H9 (cell line): ENCODE measurements at regions not wholly inside any gene's neighbourhood (a gene's known extent, or its start where the extent isn't known, plus 50 kb on each side); places are given as distances from the start of the nearest gene placed in this dataset.

Experiments used
- DNase-seq: peaks from one replicate; pipeline ENCODE4 v3.0.0-alpha.2; 2017
- H2AFZ ChIP-seq: one replicate; pipeline ENCODE4 v1.6.1; 2013; ENCODE audit warnings: mild to moderate bottlenecking, low read length, control low read depth, moderate library complexity
- H2AK5ac ChIP-seq: 2 replicates; pipeline ENCODE4 v1.6.1; 2013; ENCODE audit warnings: low read length, control low read depth, mixed read lengths; ENCODE audit not compliant: insufficient read length
- H2BK120ac ChIP-seq: one replicate; pipeline ENCODE4 v1.6.1; 2013; ENCODE audit warnings: low read depth, mild to moderate bottlenecking, low read length, control low read depth, inconsistent platforms; ENCODE audit not compliant: poor library complexity, severe bottlenecking
- H2BK12ac ChIP-seq: 2 replicates; pipeline ENCODE4 v1.6.1; 2013; ENCODE audit warnings: low read length, control low read depth, mixed read lengths, low read depth; ENCODE audit not compliant: insufficient read length
- H2BK15ac ChIP-seq: 2 replicates; pipeline ENCODE4 v1.6.1; 2013; ENCODE audit warnings: low read depth, low read length, control low read depth
- H2BK20ac ChIP-seq: one replicate; pipeline ENCODE4 v1.6.1; 2013; ENCODE audit warnings: low read depth, mild to moderate bottlenecking, low read length, control low read depth, inconsistent platforms; ENCODE audit not compliant: poor library complexity, severe bottlenecking
- H2BK5ac ChIP-seq: 2 replicates; pipeline ENCODE4 v1.6.1; 2013; ENCODE audit warnings: low read length, control low read depth, mixed read lengths; ENCODE audit not compliant: insufficient read length
- H3K14ac ChIP-seq: 2 replicates; pipeline ENCODE4 v1.6.1; 2013; ENCODE audit warnings: low read length, control low read depth; ENCODE audit not compliant: insufficient read depth
- H3K18ac ChIP-seq: 2 replicates; pipeline ENCODE4 v1.6.1; 2013; ENCODE audit warnings: low read depth, mild to moderate bottlenecking, mixed read lengths, low read length, control low read depth; ENCODE audit not compliant: insufficient read length
- H3K23ac ChIP-seq: 2 replicates; pipeline ENCODE4 v1.6.1; 2013; ENCODE audit warnings: low read length, control low read depth, mixed read lengths, low read depth; ENCODE audit not compliant: insufficient read length
- H3K23me2 ChIP-seq: 2 replicates; pipeline ENCODE4 v1.6.1; 2013; ENCODE audit warnings: low read depth, mild to moderate bottlenecking, mixed read lengths, low read length, control low read depth; ENCODE audit not compliant: insufficient read length, poor library complexity, severe bottlenecking
- H3K27ac ChIP-seq: 2 replicates; pipeline ENCODE4 v1.5.1; 2013; ENCODE audit warnings: low read length, control low read depth, mixed read lengths, low read depth; ENCODE audit not compliant: insufficient read length
- H3K27me3 ChIP-seq: 2 replicates; pipeline ENCODE4 v1.6.1; 2013; ENCODE audit warnings: low read length, control low read depth, inconsistent platforms; ENCODE audit not compliant: insufficient read depth
- H3K4ac ChIP-seq: 2 replicates; pipeline ENCODE4 v1.6.1; 2013; ENCODE audit warnings: low read depth, mild to moderate bottlenecking, control low read depth, inconsistent platforms, low read length, moderate library complexity
- H3K4me1 ChIP-seq: 2 replicates; pipeline ENCODE4 v1.6.1; 2013; ENCODE audit warnings: low read length, control low read depth, inconsistent platforms; ENCODE audit not compliant: insufficient read depth
- H3K4me2 ChIP-seq: 2 replicates; pipeline ENCODE4 v1.6.1; 2013; ENCODE audit warnings: low read length, control low read depth, mixed read lengths; ENCODE audit not compliant: insufficient read length, insufficient read depth
- H3K56ac ChIP-seq: 2 replicates; pipeline ENCODE4 v1.6.1; 2013; ENCODE audit warnings: low read depth, mild to moderate bottlenecking, mixed read lengths, low read length, control low read depth; ENCODE audit not compliant: insufficient read length
- H3K79me1 ChIP-seq: 2 replicates; pipeline ENCODE4 v1.6.1; 2013; ENCODE audit warnings: low read depth, mild to moderate bottlenecking, moderate library complexity, low read length, control low read depth, inconsistent platforms; ENCODE audit not compliant: insufficient read depth, poor library complexity, severe bottlenecking
- H3K79me2 ChIP-seq: 2 replicates; pipeline ENCODE4 v1.6.1; 2013; ENCODE audit warnings: low read length, control low read depth, inconsistent platforms; ENCODE audit not compliant: insufficient read depth
- H3K9ac ChIP-seq: 2 replicates; pipeline ENCODE4 v1.6.1; 2013; ENCODE audit warnings: low read length, control low read depth, mixed read lengths; ENCODE audit not compliant: insufficient read length; ENCODE audit errors: extremely low read depth
- H3K9me3 ChIP-seq: one replicate; pipeline ENCODE4 v1.6.1; 2013; ENCODE audit warnings: low read depth, low read length, inconsistent platforms; ENCODE audit not compliant: control insufficient read depth
- H3T11ph ChIP-seq: one replicate; pipeline ENCODE4 v1.6.1; 2013; ENCODE audit warnings: mild to moderate bottlenecking, low read length, control low read depth, inconsistent platforms
- H4K20me1 ChIP-seq: one replicate; pipeline ENCODE4 v1.6.1; 2013; ENCODE audit not compliant: control insufficient read depth, insufficient read length, insufficient read depth
- H4K5ac ChIP-seq: 2 replicates; pipeline ENCODE4 v1.6.1; 2013; ENCODE audit warnings: low read depth, mild to moderate bottlenecking, mixed read lengths, low read length, control low read depth; ENCODE audit not compliant: insufficient read length
- H4K8ac ChIP-seq: replicated peaks from 2 replicates; pipeline ENCODE4 v1.6.1; 2013; ENCODE audit warnings: low read length, control low read depth, mixed read lengths, low read depth; ENCODE audit not compliant: insufficient read length
- H4K91ac ChIP-seq: 2 replicates; pipeline ENCODE4 v1.6.1; 2013; ENCODE audit warnings: low read depth, mild to moderate bottlenecking, moderate library complexity, mixed read lengths, low read length, control low read depth; ENCODE audit not compliant: insufficient read length
- H3K27ac Mint-ChIP-seq, 3 experiments: 2 replicates in 2 of 3; 3 replicates in 1 of 3; pipeline ENCODE4 v1.8.0; 2020 to 2021; ENCODE audit warnings: mixed read lengths in 3 of 3, mild to moderate bottlenecking in 1 of 3, moderate library complexity in 1 of 3
- H3K27me3 Mint-ChIP-seq: 2 replicates; pipeline ENCODE4 v1.8.0; 2021; ENCODE audit warnings: low read depth, mild to moderate bottlenecking, moderate library complexity, mixed read lengths
- H3K36me3 Mint-ChIP-seq, 3 experiments: 2 replicates in 2 of 3; 3 replicates in 1 of 3; pipeline ENCODE4 v1.8.0; 2020 to 2021; ENCODE audit warnings: low read depth in 3 of 3, mixed read lengths in 3 of 3; ENCODE audit not compliant: insufficient read depth in 1 of 3
- H3K4me1 Mint-ChIP-seq, 2 experiments: 2 replicates each; pipeline ENCODE4 v1.8.0; 2020; ENCODE audit warnings: mixed read lengths in 2 of 2
- H3K4me3 Mint-ChIP-seq, 2 experiments: 2 replicates in 1 of 2; 3 replicates in 1 of 2; pipeline ENCODE4 v1.8.0; 2020 to 2021; ENCODE audit warnings: mild to moderate bottlenecking in 2 of 2, mixed read lengths in 2 of 2, moderate library complexity in 1 of 2
- H3K9me3 Mint-ChIP-seq, 2 experiments: 2 replicates in 1 of 2; 3 replicates in 1 of 2; pipeline ENCODE4 v1.8.0; 2020; ENCODE audit warnings: mild to moderate bottlenecking in 2 of 2, mixed read lengths in 2 of 2, moderate library complexity in 1 of 2
- CTCF ChIP-seq: fragments of 200-600 bp; sonication (generic); conservative IDR thresholded peaks from 3 replicates; pipeline ENCODE4 v1.8.0; 2021; ENCODE audit warnings: antibody characterized with exemption, mild to moderate bottlenecking
- WGBS: extraction: QIAGEN DNeasy Blood & Tissue Kit; methylation state at CpG from one replicate; pipeline ENCODE4 v1.1.7; 2013; ENCODE audit warnings: missing lambda C conversion rate, low lambda C conversion rate, mixed read lengths; ENCODE audit not compliant: insufficient read length; ENCODE audit errors: extremely low coverage; 5-methylcytosine and 5-hydroxymethylcytosine counted together

GRCh38 chr11:113546757-113547507 is 71.7 kb upstream of the DRD2 start:
- Histone ChIP-seq H3K27ac (no peak overlapping the region), H3K4ac (no peak overlapping the region), H3K79me2 (no peaks in the 10 kb centered on the region), H3K18ac (no peak overlapping the region), H3K56ac (no peak overlapping the region), H3K23me2 (no peaks in the 10 kb centered on the region), H2AFZ (no peak overlapping the region), H3K23ac (no peak overlapping the region), H3K4me1 (no peaks in the 10 kb centered on the region), H4K20me1 (no peaks in the 10 kb centered on the region), H3K27me3 (no peaks in the 10 kb centered on the region), H4K91ac (no peak overlapping the region), H3T11ph (no peak overlapping the region), H2BK120ac (no peak overlapping the region), H2AK5ac (no peak overlapping the region), H3K9me3 (no peaks in the 10 kb centered on the region), H2BK20ac (no peak overlapping the region), H3K4me2 (no peak overlapping the region), H3K79me1 (no peaks in the 10 kb centered on the region), H3K14ac (no peak overlapping the region), H3K9ac (no peak overlapping the region), H2BK12ac (no peak overlapping the region), H4K5ac (no peak overlapping the region), H4K8ac (no peak overlapping the region), H2BK5ac (no peak overlapping the region), H2BK15ac (no peak overlapping the region)
- no peaks in the 10 kb centered on the region; a peak in 2 of 5 replicates for H3K9me3 Mint-ChIP-seq
- peaks cover 12% of the 10 kb centered on the region in 2 experiments for H3K4me1 Mint-ChIP-seq
- no peak for DNase-seq
- peaks cover 30% of the 10 kb centered on the region for H3K27me3 Mint-ChIP-seq
- H3K27ac Mint-ChIP-seq: no peak overlapping the region
- TF ChIP-seq CTCF: no peak
- no CpG with 5 or more reads among the region's 5 CpGs for WGBS
- no peak overlapping the region for H3K4me3 Mint-ChIP-seq
- H3K36me3 Mint-ChIP-seq: no peaks in the 10 kb centered on the region
